Stomach (tissue), 8 donors: ENCODE measurements at regions not wholly inside any gene's neighbourhood (a gene's known extent, or its start where the extent isn't known, plus 50 kb on each side); places are given as distances from the start of the nearest gene placed in this dataset.

Experiments used
- DNase-seq, 2 donors: peaks; one replicate each; pipeline versions ENCODE4 v3.0.0 to v3.0.0-alpha.2; 2013 to 2019
- H3K27ac ChIP-seq, 5 donors: fragments of 200-600 bp in 4 of 5; sonication (generic) in 4 of 5; one replicate each; pipeline ENCODE4 v1.5.1; 2013 to 2019; ENCODE audit warnings: mild to moderate bottlenecking in 1 of 5, moderate library complexity in 1 of 5
- H3K27me3 ChIP-seq, 3 donors: fragments of 200-600 bp; sonication (generic); one replicate each; pipeline ENCODE4 v1.5.1; 2017 to 2019; ENCODE audit warnings: mixed run types in 1 of 3
- H3K36me3 ChIP-seq, 4 donors: fragments of 200-600 bp; sonication (generic); 1 replicate in 3 of 4; 2 replicates in 1 of 4; pipeline ENCODE4 v1.5.1; 2016 to 2019
- H3K4me1 ChIP-seq, 4 donors: fragments of 200-600 bp; sonication (generic); one replicate each; pipeline ENCODE4 v1.5.1; 2016 to 2019
- H3K4me3 ChIP-seq, 4 donors: fragments of 200-600 bp; sonication (generic) in 3 of 4; one replicate each; pipeline ENCODE4 v1.5.1; 2016 to 2019; ENCODE audit warnings: mild to moderate bottlenecking in 1 of 4
- H3K9me3 ChIP-seq, 4 donors: fragments of 200-600 bp; sonication (generic); one replicate each; pipeline ENCODE4 v1.5.1; 2016 to 2019
- EP300 ChIP-seq: sonication (generic); formaldehyde crosslinking; IDR thresholded peaks from one replicate; pipeline ENCODE4 v1.6.1; 2017; ENCODE audit warnings: antibody characterized with exemption
- POLR2A ChIP-seq, 4 donors: fragments of 450-650 bp; IDR thresholded peaks; one replicate each; pipeline ENCODE4 v1.6.1; 2016; ENCODE audit warnings: antibody characterized with exemption in 4 of 4, control low read depth in 2 of 4, mild to moderate bottlenecking in 1 of 4, moderate library complexity in 1 of 4
- POLR2AphosphoS5 ChIP-seq, 3 donors: sonication (generic); formaldehyde crosslinking; IDR thresholded peaks; one replicate each; pipeline ENCODE4 v1.6.1; 2016; ENCODE audit warnings: antibody characterized with exemption in 3 of 3
- WGBS, 5 donors: extraction: QIAGEN DNeasy Blood & Tissue Kit in 3 of 5; methylation state at CpG; one replicate each; pipeline versions ENCODE4 v1.1.5 to v1.1.7; 2013 to 2018; 5-methylcytosine and 5-hydroxymethylcytosine counted together
- intact Hi-C: fragments of 100-400 bp; cut with DNase I; formaldehyde crosslinking; loops from one replicate; pipeline ENCODE4 v1.15.1; 2023; ENCODE audit warnings: low total_unique reads
- TF ChIP-seq, protein P1 (sequence below), 7 experiments: fragments of 450-650 bp in 4 of 7; fragments of 200-600 bp in 3 of 7; sonication (generic) in 3 of 7; IDR thresholded peaks; one replicate each; pipeline ENCODE4 v1.5.1; 2016 to 2019; ENCODE audit warnings: antibody characterized with exemption in 7 of 7, control low read depth in 2 of 7, mild to moderate bottlenecking in 1 of 7
- donor health status: healthy with polysubstance abuse.
- donor health status: Bipolar disorder and iron deficiency.
- donor health status: healthy.

GRCh38 chr9:115951977-115952376, 201.6 kb upstream of the PAPPA start:
- H3K36me3 ChIP-seq: no peaks in the 10 kb centered on the region
- intact Hi-C loops: no loop called here
- no peaks in the 10 kb centered on the region for H3K4me1 ChIP-seq
- no peaks in the 10 kb centered on the region for H3K9me3 ChIP-seq
- H3K27me3 ChIP-seq: no peaks in the 10 kb centered on the region
- 61 to 73% (median 64%) methylated on average over 4 of the region's 4 CpGs for WGBS, 5 donors
- no peak overlapping the region for H3K4me3 ChIP-seq
- TF ChIP-seq, protein P1, sequence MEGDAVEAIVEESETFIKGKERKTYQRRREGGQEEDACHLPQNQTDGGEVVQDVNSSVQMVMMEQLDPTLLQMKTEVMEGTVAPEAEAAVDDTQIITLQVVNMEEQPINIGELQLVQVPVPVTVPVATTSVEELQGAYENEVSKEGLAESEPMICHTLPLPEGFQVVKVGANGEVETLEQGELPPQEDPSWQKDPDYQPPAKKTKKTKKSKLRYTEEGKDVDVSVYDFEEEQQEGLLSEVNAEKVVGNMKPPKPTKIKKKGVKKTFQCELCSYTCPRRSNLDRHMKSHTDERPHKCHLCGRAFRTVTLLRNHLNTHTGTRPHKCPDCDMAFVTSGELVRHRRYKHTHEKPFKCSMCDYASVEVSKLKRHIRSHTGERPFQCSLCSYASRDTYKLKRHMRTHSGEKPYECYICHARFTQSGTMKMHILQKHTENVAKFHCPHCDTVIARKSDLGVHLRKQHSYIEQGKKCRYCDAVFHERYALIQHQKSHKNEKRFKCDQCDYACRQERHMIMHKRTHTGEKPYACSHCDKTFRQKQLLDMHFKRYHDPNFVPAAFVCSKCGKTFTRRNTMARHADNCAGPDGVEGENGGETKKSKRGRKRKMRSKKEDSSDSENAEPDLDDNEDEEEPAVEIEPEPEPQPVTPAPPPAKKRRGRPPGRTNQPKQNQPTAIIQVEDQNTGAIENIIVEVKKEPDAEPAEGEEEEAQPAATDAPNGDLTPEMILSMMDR (IDR thresholded peaks at IDR 0.05): no peak
- no peak for TF ChIP-seq EP300
- no peak for TF ChIP-seq POLR2A (IDR thresholded peaks at IDR 0.05)
- TF ChIP-seq POLR2AphosphoS5 (IDR thresholded peaks at IDR 0.05): no peak
- peak in 1 of 2 donors; percentile 7 for DNase-seq
- no peak overlapping the region for H3K27ac ChIP-seq

DNA sequence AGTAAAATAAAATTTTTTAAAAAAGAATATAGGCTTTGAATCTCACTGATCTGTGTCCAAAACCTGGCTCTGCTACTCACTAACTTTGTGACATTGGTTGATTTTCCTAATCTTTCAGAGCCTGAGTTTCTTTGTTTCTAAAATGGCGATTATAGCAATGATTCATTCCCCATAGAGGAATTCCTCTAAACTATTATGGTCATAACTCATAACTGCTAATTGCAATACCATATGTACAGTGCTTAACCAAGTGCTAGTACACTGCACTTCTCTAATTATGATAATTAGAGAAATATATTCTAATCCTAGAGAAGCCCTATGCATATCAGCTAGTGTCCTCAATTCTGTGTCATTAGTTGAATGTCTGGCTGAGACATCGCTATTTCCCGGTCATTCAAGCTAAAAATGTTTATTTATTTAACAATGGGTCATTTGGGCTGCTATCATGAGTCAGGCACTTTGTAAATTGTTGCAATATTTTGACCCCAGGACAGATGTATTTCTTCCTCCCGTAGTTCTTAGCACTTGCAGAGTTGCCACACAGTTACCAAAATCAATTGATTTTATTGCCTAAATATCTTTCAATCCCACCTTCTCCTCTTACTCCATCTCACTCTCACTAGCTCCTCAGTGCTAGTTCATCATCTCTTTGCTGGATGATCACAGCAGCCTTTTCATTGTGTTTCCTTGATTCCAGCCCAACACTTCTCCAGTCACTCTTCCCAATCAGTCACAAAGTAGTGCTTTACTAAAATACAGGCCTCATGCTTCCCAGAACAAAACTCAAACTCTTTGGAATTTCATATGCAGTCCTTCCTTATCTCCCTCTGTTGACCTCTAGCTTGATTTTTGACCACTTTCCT, 200.9 kb upstream of the PAPPA start:
- 56 to 65% (median 63%) methylated on average over 4 of the region's 4 CpGs for WGBS, 5 donors
- no peaks in the 10 kb centered on the region for H3K27me3 ChIP-seq
- TF ChIP-seq EP300: no peak
- peak in 2 of 3 donors; percentile 10 to 17 for TF ChIP-seq POLR2AphosphoS5 (IDR thresholded peaks at IDR 0.05)
- intact Hi-C loops: no loop called here
- H3K9me3 ChIP-seq: no peaks in the 10 kb centered on the region
- H3K4me1 ChIP-seq: no peaks in the 10 kb centered on the region
- no peaks in the 10 kb centered on the region for H3K36me3 ChIP-seq
- H3K4me3 ChIP-seq: no peak overlapping the region
- no peak for DNase-seq
- no peak overlapping the region for H3K27ac ChIP-seq

DNA sequence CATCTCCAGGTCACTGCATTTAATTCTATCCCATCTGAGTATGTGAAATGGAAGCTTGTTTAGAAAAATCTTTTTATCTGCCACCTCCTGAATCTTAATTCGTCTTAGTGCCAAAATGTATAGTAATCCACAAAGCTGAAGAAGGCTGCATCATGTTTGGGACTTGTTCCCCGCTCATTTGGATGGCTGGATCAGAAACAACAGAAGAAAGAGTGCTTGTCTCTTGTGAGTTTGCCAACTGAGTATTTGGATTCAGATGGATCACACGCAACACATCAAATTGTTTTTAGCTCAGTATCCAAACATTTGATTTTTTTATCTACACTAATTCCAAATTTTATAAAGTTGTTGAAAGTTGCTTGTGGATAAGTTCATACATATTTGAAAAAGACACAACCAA, 197.2 kb upstream of the PAPPA start:
- intact Hi-C loops: no loop called here

DNA sequence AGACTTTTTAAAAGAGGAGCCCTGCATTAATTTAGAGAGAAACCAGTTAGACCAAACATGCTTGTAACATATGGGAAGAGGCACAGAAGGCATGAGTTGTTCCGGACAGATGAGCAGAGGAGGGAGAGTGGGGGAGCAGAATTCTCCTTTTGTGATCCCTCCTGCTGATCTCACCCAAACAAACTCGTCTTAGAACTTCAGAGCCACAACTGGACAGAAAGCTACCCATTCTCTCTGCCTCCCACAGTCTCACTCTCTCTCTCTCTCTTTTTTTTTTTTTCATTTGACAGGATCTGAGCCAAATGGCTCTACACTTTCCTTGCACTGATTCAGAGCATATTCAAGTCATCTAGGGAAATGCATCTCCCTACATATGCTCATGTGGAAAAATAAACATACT, 196.0 kb upstream of the PAPPA start:
- TF ChIP-seq EP300: no peak
- TF ChIP-seq, protein P1 (IDR thresholded peaks at IDR 0.05): no peak
- TF ChIP-seq POLR2AphosphoS5 (IDR thresholded peaks at IDR 0.05): no peak
- no peak for TF ChIP-seq POLR2A (IDR thresholded peaks at IDR 0.05)
- peaks cover 0 to 3% (median 0%) of the 10 kb centered on the region in 4 donors for H3K9me3 ChIP-seq
- H3K4me3 ChIP-seq: no peak overlapping the region
- intact Hi-C loops: no loop called here
- H3K27me3 ChIP-seq: no peaks in the 10 kb centered on the region
- H3K36me3 ChIP-seq: no peaks in the 10 kb centered on the region
- H3K27ac ChIP-seq: no peak overlapping the region
- no peak for DNase-seq
- 34 to 57% (median 48%) methylated on average over 2 of the region's 2 CpGs for WGBS, 5 donors
- no peaks in the 10 kb centered on the region for H3K4me1 ChIP-seq

More for the DNA sequence above, 197.2 kb upstream of the PAPPA start:
- peak in 1 of 2 donors; percentile 20 for DNase-seq
- H3K9me3 ChIP-seq: no peaks in the 10 kb centered on the region
- H3K4me3 ChIP-seq: no peak overlapping the region
- TF ChIP-seq EP300: no peak
- no peak for TF ChIP-seq POLR2AphosphoS5 (IDR thresholded peaks at IDR 0.05)
- TF ChIP-seq, protein P1 (IDR thresholded peaks at IDR 0.05): no peak
- TF ChIP-seq POLR2A (IDR thresholded peaks at IDR 0.05): no peak
- H3K36me3 ChIP-seq: no peaks in the 10 kb centered on the region
- no peak overlapping the region for H3K27ac ChIP-seq
- H3K4me1 ChIP-seq: no peaks in the 10 kb centered on the region
- H3K27me3 ChIP-seq: no peaks in the 10 kb centered on the region
- WGBS, 5 donors: 54 to 67% (median 66%) methylated on average over 3 of the region's 3 CpGs
